Fibroblast of skin of left biceps (primary cell): ENCODE measurements at regions not wholly inside any gene's neighbourhood (a gene's known extent, or its start where the extent isn't known, plus 50 kb on each side); places are given as distances from the start of the nearest gene placed in this dataset.

Source experiments
- DNase-seq, 2 experiments: peaks; one replicate each; pipeline ENCODE4 v3.0.0-alpha.2; 2013; ENCODE audit warnings: low read depth in 2 of 2

- no peak for DNase-seq
Measured at GRCh38 chr7:156223935-156224832, 411.9 kb upstream of the SHH start.

GRCh38 chr7:156222611-156223010, 410.3 kb upstream of the SHH start:
- DNase-seq = no peak

GRCh38 chr7:156222151-156222550, 409.9 kb upstream of the SHH start:
- no peak for DNase-seq

GRCh38 chr7:156220701-156221100, 408.4 kb upstream of the SHH start:
- DNase-seq = no peak

GRCh38 chr7:156220078-156220605, 407.9 kb upstream of the SHH start:
- DNase-seq = no peak

GRCh38 chr7:156219307-156220077, 407.2 kb upstream of the SHH start:
- DNase-seq = no peak

GRCh38 chr7:156218544-156219306, 406.5 kb upstream of the SHH start:
- DNase-seq = no peak

GRCh38 chr7:156217803-156218202, 405.5 kb upstream of the SHH start:
- DNase-seq = no peak

GRCh38 chr7:156209087-156209486, 396.8 kb upstream of the SHH start:
- no peak for DNase-seq

GRCh38 chr7:156207306-156207705, 395.0 kb upstream of the SHH start:
- no peak for DNase-seq

GRCh38 chr7:156206174-156206573, 393.9 kb upstream of the SHH start:
- DNase-seq = no peak

GRCh38 chr7:156204820-156205219, 392.6 kb upstream of the SHH start:
- DNase-seq = no peak

- no peak for DNase-seq
Measured at GRCh38 chr7:156203923-156204322, 391.7 kb upstream of the SHH start.

- no peak for DNase-seq
Measured at GRCh38 chr7:156198277-156198676, 386.0 kb upstream of the SHH start.

GRCh38 chr7:156196649-156197048, 384.4 kb upstream of the SHH start:
- no peak for DNase-seq

GRCh38 chr7:156195276-156195675, 383.0 kb upstream of the SHH start:
- no peak for DNase-seq

GRCh38 chr7:156194813-156195212, 382.6 kb upstream of the SHH start:
- DNase-seq = no peak

GRCh38 chr7:156192921-156193320, 380.7 kb upstream of the SHH start:
- no peak for DNase-seq

- no peak for DNase-seq
Measured at GRCh38 chr7:156191090-156191489, 378.8 kb upstream of the SHH start.

GRCh38 chr7:156185076-156185475, 372.8 kb upstream of the SHH start:
- DNase-seq = no peak

- DNase-seq = no peak
Measured at GRCh38 chr7:156184164-156184563, 371.9 kb upstream of the SHH start.
